ENCODE measurements at regions not wholly inside any gene's neighbourhood (a gene's known extent, or its start where the extent isn't known, plus 50 kb on each side); places are given as distances from the start of the nearest gene placed in this dataset.
"Not testable (repeated sequence)": the region's sequence is repeated elsewhere in the genome, so short reads cannot be mapped to it uniquely, and the experiment has no call there.

DNA sequence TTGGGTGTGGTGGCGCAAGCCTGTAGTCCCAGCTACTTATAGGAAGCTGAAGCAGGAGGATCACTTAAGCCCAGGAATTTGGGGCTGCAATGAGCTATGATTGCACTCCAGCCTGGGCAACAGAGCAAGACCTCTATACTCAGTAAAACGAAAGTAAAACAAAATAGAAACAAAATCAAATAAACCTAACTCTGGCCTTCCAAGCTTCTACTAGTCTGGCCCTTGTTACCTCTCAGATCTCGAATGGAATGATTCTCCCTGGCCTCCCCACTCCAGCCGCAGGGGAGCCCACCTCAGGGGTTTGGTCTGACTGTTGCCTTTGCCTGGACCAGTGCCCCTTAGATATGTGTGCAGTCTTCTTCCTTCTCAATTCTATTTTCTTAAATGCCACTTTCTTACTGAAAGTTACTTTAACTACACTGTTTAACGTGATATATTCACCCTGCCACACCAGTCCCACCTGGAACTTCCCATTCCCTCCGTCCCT is 160.0 kb upstream of the GCFC2 start:
- DNase-seq, result no peak

DNA sequence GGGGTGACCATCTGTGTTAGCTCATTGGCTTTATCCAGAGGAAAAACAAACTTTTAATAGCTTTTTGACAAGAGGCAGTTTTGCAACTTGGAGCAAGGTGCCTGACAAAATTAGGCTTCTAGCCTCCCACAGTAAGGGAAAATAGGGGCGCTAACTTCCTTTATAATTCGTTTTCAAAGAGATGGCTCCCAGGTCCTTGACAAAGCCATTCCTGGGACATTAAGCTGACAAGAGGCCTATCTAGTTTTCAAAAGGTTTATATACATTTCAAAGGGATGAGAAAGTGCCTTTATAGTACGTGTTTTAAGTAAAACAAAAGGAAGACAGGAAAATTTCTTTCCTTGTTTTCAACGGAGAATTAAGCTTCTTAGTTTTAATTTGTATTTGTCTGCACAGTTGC is 159.4 kb upstream of the GCFC2 start:
- DNase-seq, result no peak

DNA sequence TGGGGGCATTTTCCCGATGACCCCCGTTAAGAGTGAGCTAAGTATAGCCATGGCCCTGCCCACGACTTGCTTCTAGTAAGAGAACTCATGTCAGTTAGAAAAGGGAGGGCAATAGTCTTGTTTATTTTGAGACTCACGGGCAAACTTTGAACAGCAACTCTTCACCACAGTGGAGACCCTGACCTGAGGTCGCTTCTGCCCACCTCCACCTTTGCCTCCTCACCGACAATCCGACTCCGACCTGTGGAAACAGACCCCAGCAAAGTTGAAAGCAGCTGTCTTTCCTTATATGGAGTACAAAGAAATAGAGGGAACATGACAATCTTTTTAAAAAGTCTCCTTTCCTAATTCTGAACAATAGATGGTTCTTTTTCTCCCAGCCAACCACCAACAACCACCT is 155.0 kb upstream of the GCFC2 start:
- no peak for DNase-seq

DNA sequence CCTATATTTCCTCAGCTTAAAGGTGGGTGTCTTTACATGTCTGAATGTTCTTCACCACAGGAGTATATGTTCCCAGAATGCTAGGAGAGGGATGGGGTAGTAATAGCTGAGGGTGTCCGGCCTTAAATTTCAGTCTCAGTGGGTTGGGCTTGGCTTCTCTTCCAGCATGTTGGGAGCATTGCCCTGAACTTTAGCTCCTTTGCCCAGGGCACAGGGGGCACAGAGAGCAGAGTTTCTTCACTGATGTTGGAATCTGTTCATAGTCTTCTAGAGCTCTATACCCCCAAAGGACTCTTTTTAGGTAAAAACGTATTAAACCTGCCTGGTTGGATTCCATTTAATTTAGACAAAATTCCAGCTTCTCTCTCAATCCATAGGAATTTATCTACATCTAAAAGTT is 154.4 kb upstream of the GCFC2 start:
- DNase-seq, result no peak

DNA sequence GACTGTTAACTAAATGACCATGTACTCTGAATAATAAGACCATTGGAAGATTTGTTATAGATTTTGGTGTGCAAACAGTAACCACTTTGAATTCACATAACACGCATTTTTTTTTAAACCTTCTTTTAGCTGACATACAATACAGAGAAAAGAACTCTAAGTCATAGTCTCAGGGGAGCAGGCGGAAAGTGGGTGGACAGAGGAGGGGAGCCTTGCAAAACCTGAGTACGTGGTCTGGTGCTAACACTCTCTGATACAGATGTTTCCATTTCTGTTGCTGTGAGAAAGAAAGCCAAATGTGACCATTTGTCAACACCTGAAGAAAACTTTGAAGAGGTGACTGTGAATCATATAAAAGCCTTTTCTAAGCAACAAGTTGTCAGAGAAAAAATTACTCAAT is 151.8 kb upstream of the GCFC2 start:
- DNase-seq, result no peak

DNA sequence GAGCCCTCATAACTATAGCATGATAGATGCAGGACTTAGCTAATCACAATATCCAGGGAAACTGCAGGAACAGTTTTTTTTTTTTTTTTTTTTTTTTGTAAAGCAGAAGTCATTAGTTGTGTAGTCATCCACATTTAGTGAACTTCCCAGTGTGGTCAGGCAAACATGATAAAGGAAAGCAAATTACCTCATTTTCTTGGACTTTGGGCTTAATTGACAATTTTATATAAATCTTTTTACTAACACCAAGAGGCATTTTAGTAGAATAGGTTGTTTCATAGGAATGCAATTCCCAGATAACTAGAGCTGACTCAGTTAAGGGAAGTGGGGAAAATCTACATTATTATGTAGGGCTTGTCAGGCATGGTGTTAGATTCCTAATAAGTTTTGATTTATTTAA is 142.7 kb upstream of the GCFC2 start:
- no peak for DNase-seq

DNA sequence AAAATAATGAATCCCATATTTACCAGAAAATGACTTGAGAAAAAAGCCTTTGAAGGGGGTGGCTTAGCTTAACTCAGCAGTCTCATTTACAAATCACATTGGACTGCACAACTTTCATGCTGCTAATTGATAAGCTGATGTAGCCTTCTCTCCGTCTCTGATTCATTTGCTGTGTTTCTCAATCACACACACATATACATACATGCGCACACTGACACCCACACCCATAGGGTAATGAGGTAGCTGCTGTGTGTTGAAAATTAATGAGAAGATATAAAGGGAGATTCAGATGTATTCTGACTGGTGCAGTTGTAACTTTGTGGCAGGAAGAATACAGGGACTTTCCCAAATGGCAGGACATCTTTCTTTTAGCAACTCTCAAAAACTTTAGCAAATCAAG is 141.9 kb upstream of the GCFC2 start:
- DNase-seq, result no peak

DNA sequence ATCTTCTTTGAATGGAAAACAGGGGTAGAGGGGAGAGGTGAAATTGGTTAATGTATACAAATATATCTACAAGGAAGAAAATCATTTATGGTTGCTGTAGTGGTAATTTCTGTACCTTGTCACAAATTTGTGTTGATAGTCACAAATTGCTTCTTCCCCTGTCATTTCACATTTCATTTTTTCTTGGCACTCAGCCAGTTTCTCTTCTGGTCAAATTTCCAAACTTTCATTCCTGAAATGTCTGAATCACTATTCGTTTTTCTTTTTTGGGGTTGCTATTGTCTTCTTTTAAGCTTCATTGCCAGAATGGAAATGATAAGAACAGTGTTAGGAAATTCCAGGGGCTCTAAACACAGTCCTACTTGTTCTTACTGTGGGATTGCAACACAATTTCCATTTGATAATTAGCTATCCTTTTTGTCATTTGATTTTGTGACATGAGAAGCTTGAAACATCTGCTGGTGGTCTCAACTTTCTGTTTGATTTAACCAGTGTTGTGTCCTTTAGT is 136.0 kb upstream of the GCFC2 start:
- no peak for DNase-seq

DNA sequence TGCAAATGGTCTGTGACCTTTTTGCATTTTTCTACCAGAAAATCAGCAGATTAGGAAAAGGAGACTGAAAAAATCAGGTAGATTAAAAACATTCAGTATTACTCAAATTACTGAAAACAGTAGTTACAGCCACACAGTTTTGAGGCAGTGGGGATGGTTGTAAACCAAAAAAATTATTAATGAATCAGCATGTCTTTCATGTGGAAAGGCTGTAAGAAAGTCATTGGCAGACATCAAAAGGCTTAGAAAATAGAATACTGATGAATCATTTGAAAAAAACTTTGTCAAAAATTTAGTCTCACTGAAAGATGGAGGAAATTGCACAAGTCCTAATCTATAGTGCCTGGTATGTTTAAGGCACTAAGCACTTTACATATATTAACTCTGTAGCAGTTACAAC is 133.9 kb upstream of the GCFC2 start:
- DNase-seq, result no peak

DNA sequence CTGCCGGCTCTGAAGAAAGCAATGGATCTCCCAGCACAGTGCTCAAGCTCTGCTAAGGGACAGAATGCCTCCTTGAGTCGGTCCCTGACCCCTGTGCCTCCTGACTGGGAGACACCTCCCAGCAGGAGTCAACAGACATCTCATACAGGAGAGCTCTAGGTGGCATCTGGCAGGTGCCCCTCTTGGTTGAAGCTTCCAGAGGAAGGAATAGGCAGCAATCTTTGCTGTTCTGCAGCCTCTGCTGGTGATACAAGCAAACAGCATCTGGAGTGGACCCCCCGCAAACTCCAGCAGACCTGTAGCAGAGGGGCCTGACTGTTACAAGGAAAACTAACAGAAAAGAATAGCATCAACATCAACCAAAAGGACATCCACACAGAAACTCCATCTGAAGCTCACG is 123.9 kb upstream of the GCFC2 start:
- not testable (repeated sequence) for DNase-seq

DNA sequence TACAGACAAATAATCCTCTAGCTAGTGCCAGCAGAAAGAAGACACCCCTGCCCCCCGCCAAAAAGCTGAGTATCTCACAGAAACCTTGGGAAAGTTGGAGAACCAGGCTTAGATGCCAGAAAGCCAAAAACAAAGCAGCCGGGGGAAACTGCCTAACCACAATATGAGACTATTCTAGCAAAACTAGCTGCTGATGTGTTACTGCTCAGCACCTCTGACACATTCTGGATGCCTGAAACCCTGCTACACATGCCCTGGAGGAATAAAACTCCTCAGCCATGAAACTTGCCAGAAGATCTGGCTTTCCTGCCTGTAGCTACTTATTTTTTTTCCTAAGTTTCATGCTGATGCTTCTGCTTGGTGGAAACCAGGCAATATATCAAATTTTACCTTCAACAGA is 122.7 kb upstream of the GCFC2 start:
- DNase-seq, result no peak

DNA sequence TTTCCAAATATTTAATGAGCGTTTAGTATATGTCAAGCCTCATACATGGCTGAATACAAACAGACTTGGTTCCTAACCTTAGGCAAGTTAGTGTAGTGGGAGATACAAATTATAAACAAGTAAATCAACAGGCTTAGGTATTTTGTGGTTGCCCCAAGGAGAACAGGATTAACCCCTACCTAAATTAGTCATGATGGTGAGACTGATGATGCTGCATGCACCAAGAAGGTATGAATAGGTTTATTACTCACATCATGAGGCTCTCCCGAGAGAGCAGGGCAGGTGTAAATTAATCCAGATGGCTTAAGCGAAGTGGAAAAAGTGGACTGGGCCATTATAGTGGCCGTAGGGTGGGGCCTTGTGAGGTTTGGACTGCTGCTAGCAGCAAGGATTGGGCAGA is 118.1 kb upstream of the GCFC2 start:
- no peak for DNase-seq

DNA sequence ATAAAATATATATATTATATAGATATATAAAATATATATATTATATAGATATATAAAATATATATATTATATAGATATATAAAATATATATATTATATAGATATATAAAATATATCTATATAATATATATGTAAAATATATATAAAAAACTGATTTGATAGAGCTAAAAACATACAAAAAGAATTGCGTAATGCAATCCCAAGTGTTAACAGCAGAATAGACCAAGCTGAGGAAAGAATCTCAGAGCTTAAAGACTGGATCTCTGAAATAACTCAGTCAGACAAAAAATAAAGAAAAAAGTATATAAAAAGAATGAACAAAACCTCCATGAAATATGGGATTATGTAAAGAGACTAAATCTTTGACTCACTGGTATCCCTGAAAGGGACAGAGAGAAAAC is 112.8 kb upstream of the GCFC2 start:
- DNase-seq, result not testable (repeated sequence)

DNA sequence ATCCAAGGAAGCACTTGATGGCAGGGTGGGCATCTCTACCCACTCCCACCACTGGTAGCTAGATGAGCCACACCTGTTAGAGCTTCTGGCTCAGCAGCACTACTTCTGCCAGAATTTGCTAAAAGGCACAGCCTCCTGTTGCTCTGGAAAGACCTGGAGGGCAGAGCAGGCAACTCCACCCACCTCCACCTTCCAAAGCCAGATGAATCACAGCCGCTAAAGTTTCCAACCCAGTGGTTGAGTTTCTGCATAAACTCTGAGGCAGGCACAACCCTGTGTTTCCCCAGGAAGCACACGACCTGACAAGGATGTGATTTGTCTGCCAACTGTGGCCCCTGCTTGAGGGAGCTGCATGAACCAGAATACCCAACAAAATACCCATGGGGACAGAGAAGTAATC is 111.6 kb upstream of the GCFC2 start:
- no peak for DNase-seq

DNA sequence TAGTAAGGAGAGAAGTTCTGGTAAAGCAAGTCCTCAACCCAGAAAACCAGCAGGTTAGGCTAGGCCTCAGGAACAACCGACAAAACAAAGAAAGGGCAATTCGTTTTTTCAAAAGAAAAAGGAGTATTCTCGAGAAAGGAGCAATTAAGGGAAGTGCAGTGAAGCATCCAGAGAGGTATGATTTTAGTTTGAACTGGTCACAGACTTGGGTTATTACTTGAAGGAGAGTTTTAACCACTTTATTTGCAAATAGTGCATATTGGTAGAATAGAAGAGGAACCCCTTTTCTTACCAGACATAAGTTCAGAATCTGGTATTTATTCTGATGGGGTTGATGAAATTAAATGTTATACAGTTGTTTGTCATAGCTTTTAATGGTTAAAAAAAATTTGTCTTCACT is 110.0 kb upstream of the GCFC2 start:
- DNase-seq, result no peak

DNA sequence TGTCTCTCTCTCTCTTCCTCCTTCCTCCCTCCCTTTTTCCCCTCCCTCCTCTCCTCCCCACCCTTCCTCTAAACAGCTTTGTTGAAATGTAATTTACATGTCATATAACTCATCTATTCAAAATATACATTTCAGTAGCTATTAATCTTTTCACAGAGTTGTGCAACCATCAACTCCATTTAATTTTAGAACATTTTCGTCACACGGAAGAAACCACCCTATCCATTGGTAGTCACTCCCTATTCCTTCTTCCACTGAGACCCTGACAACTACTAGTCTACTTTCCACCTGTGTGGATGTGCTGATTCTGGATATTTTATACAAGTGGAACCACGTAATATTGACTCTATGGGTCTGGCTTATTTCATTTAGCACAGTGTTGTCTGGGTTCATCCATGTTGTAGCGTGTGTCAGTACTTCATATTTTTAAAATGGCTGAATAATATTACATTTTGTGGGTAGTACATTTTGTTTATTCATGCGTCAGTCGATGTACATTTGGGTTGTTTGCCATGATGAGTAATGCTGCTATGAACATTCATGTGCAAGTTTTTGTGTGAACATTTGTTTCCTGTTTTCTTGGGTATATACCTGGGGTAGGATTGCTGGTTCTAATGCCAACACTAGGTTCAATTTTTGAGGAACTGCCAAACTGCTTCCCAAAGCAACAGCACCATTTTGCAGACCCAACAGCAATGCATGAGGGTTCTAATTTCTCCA is 100.1 kb upstream of the GCFC2 start:
- DNase-seq, result no peak

DNA sequence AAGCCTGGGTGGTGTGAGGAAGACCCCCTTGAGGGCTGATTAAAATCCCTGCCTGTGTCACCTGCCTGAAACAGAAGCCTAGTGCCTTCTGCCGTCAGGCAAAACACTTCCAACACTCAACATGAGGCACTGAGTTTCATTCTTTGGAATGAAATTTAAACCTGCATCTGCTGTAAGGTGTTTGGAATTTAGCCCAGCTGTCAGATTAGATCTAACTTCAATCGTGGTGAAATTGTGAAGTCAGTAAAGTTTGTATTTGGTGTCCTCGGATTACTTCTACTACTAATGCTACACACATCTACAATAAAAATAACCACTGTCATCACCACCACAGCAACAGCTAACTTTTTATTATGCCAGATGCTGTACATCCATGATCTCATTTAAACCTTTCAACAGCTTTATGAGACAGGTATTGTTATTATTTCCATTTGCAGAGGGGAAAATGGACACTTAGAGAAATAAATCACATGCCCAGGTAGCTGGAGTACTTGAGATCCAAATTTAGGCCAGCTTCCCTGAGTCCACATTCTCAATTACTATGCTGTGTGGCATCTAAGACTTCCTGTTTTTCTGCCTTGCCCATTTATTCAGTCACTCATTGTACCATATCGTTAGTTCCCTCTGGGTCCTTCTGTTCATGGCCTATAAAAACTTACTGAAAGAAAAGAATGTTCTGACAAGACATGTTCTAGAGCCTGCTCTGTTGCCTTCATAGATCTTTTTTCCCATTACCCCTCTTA is 98.2 kb upstream of the GCFC2 start:
- no peak for DNase-seq

DNA sequence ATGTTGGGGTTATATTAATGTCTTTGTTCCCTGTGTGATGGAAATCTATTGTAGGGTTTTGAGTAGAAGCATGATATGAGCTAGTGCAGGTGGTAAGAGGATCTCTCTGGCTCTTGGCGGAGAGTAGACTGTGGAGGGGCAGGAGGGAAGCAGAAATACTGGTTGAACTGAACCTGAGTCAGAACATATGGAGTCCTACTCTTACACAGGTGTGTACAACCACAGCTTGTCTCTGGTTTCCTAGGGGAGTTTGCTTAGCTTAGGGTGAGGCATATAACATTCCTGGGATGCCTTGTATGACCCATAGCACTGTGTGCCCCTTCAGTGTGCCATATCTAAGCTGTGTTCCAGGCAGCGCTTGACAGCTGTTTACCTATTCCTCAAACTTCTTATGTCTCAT is 97.3 kb upstream of the GCFC2 start:
- no peak for DNase-seq

DNA sequence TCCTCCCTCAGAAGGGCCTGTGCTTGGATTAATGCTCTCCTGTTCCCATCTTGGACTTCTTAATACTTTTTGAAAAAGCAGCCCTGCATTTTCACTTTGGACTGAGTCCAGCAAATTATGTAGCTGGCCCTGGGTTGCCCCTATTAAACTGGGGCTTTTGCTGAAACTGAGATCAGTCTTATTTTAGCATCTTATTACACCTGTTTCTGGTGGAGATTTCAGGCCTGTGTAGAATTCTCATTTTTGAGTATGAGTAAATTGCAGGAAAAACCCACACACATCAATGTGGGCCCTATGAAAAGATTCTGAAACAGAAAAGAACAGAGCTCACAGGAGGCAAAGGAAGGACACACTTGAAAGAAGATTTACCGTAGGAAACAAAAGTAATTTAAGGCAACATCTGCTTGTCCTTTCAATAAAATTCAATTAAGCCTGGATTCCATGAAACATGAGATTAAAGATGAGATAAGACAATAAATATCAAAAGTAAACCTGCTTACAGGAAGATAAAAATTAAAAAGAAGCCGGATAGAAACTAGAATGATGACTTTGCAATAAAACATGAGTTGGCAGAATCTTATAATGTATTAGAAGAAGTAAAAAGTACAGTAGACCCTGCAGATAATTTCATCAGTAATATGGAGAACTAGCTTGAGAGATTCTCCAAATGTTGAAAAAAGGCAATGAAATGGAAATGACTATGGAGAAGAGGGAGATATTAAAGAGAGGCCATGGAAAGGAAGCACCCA is 90.7 kb upstream of the GCFC2 start:
- no peak for DNase-seq

DNA sequence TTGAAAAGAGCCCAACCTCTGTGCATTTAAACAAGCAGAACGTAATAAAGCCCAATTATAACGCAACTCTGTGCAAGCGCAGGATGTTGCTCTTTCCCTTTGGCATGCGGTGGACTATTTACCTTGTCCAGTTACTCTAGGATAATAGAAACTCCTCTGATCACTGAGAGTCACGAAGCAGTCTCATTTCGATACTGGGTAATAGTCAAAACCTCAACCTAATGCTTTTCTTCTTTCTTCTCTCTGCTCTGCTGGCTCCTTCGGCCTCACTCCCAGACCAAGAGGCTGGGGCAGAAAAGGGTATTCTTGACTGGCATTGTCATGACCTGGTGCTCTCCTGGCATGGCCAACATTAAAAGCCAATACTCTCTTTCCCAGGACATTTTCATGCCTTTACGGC is 89.7 kb upstream of the GCFC2 start:
- DNase-seq, result no peak

DNA sequence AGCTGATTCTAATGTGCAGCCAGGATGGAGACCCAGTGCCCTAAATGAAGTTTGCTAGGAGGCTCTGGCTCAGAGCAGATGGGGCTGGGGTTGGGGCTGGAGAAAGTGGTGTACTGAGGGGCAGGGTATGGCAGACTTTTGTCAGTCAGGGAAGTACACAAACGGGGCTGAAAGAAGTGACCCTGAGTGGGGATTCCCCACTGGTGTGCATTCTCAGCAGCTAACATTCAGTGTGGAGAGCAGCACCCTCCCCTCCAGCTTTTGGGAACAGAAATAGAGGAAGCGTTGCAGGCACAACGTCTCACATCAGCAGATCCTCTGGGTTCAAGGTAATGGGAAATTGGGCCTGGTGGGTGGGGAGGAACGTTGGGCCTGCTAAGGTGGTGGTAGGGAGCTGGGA is 89.1 kb upstream of the GCFC2 start:
- no peak for DNase-seq

DNA sequence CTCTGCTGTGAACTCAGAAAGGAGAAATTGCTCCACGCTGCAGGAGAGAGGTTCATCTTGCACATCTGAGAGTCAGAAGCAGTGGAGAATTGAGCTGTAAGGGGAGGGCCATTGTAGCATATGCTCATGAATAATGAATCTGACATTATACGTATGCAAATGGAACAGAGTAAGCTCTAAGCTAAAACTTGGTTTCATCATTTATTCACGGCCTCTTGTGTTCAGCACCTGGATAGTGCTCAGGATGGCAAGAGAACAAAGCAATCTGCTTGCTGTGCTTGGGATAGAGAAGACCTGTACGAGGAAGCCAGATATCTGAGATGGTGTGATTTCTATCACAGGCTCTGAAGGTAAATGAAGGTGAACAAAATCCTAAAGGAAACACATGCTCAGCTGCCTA is 87.9 kb upstream of the GCFC2 start:
- no peak for DNase-seq

DNA sequence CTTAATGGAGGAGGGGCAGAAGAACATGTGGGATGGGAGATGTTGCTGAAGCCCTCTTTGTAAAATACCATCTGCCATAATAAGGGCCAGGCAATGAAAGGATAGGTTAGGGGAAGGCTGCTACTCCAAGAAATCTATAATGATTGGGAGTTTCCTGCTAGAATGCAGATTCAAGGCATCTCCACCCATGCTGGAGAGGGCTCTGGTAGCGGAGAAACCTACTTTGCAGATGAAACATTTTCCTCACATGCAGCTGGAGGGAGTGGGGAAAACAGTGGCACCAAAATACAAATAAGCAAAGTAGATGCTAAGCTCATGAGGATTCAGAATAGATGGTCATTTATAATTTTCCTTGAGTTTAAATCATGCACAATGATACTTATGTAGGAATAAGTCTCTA is 82.3 kb upstream of the GCFC2 start:
- no peak for DNase-seq

DNA sequence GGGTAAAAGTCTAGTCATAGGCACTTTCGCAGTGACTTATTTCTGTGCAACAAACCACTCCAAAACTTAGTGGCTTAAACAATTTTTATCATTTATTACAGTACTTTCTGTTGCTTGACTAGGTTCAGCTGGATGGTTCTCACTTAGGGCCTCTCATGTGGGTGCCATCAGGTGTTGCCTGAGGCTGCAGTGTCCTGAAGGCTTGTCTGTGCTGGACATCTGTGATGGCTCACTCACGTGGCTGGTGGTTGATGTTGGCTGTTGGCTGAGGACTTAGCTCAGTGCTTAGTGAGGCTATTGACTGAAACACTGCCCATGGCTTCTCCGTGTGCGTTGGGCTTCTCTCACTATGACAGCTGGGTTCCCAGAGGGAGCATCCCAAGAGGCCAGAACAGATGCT is 81.4 kb upstream of the GCFC2 start:
- no peak for DNase-seq
